Transverse colon (tissue), 4 donors: ENCODE measurements at regions not wholly inside any gene's neighbourhood (a gene's known extent, or its start where the extent isn't known, plus 50 kb on each side); places are given as distances from the start of the nearest gene placed in this dataset.

Experiments
- DNase-seq: peaks from one replicate; pipeline ENCODE4 v3.0.0-alpha.2; 2019
- H3K27ac ChIP-seq, 4 donors: fragments of 200-600 bp; sonication (generic); 2 replicates each; pipeline ENCODE4 v1.5.1; 2016 to 2018; ENCODE audit warnings: inconsistent platforms in 4 of 4
- H3K27me3 ChIP-seq: fragments of 200-600 bp; sonication (generic); 2 replicates; pipeline ENCODE4 v1.5.1; 2017; ENCODE audit warnings: inconsistent platforms
- H3K36me3 ChIP-seq, 4 donors: fragments of 200-600 bp; sonication (generic); 2 replicates each; pipeline ENCODE4 v1.5.1; 2017 to 2019; ENCODE audit warnings: inconsistent platforms in 4 of 4
- H3K4me1 ChIP-seq, 4 donors: fragments of 200-600 bp; sonication (generic); 2 replicates each; pipeline ENCODE4 v1.5.1; 2017 to 2020; ENCODE audit warnings: inconsistent platforms in 4 of 4
- H3K4me3 ChIP-seq, 4 donors: fragments of 200-600 bp; sonication (generic); 1 replicate in 1 of 4; 2 replicates in 3 of 4; pipeline versions ENCODE4 v1.5.1 to v1.6.1; 2017 to 2019; ENCODE audit warnings: inconsistent platforms in 4 of 4
- H3K9me3 ChIP-seq, 2 donors: fragments of 200-600 bp; sonication (generic); 2 replicates each; pipeline ENCODE4 v1.5.1; 2017 to 2019; ENCODE audit warnings: inconsistent platforms in 2 of 2
- CTCF ChIP-seq, 5 experiments: fragments of 200-600 bp in 3 of 5; fragments of 450-650 bp in 2 of 5; sonication (generic) in 3 of 5; IDR thresholded peaks; 1 replicate in 2 of 5; 2 replicates in 3 of 5; pipeline ENCODE4 v1.5.1; 2016 to 2017; ENCODE audit warnings: antibody characterized with exemption in 5 of 5, inconsistent platforms in 3 of 5, mild to moderate bottlenecking in 2 of 5, moderate library complexity in 1 of 5
- EP300 ChIP-seq: sonication (generic); formaldehyde crosslinking; IDR thresholded peaks from one replicate; pipeline ENCODE4 v1.6.1; 2017; ENCODE audit warnings: antibody characterized with exemption, low read depth
- POLR2A ChIP-seq: fragments of 450-650 bp; IDR thresholded peaks from one replicate; pipeline ENCODE4 v1.6.1; 2016; ENCODE audit warnings: antibody characterized with exemption, mild to moderate bottlenecking, moderate library complexity
- POLR2AphosphoS5 ChIP-seq, 3 donors: sonication (generic); formaldehyde crosslinking; IDR thresholded peaks; one replicate each; pipeline ENCODE4 v1.6.1; 2016; ENCODE audit warnings: antibody characterized with exemption in 3 of 3
- WGBS, 2 donors: methylation state at CpG; one replicate each; pipeline ENCODE4 v1.1.5; 2018; ENCODE audit warnings: low coverage in 1 of 2; 5-methylcytosine and 5-hydroxymethylcytosine counted together
- in situ Hi-C, 4 donors: fragments of 200-750 bp; cut with MboI; loops; one replicate each; pipeline versions ENCODE4 v1.15.0 to v1.15.1; 2017; ENCODE audit warnings: low sequenced_read_pairs in 3 of 4, low pct_ligation_motif_present in 1 of 4, low pct_unique_long_range_greater_than_20kb in 1 of 4
- intact Hi-C: fragments of 100-400 bp; cut with DNase I; formaldehyde crosslinking; loops from one replicate; pipeline ENCODE4 v1.15.1; 2023; ENCODE audit warnings: low total_unique reads

DNA sequence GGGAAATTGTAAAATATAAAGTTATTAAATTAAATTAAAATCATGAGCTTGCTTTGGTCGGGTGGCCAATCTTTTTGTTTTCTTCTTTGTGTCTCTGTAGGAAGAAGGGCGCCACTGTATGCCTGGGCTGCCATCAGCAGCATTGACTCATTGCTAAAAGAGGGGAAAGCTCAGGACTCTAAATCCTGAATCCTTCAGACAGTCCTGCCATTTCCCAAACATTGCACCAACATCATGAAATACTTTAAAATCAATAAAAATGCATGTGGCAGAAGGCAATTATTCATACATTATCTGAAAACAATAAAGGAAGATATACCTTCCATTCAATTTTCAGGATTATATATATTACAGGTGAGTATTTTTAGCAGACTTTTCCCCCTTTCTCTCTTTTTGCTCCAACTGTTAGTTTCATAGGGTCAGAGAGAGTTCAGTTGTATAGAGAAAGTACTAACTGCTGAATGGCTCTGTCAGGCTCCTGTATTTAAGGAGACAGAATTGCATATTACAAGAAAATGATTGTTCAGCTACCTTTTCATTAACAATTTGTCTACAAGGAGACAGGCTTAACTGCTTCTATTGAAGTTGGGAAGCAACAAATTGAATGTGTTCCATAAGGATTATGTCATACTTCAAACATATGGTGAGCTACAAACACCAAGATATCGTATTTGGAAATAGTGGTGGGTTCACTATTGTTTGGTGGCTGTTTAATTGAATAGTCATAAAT is 95.7 kb downstream of the ATPSCKMT start:
- Histone ChIP-seq H3K27ac (no peak overlapping the region), H3K9me3 (no peaks in the 10 kb centered on the region), H3K27me3 (no peaks in the 10 kb centered on the region), H3K4me1 (no peaks in the 10 kb centered on the region), H3K36me3 (no peaks in the 10 kb centered on the region), H3K4me3 (no peak overlapping the region)
- intact Hi-C loops (no loop called here), in situ Hi-C loops (no loop called here)
- DNase-seq, result no peak
- 71 to 73% methylated on average over 3 of the region's 3 CpGs for WGBS, 2 donors
- TF ChIP-seq CTCF (IDR thresholded peaks at IDR 0.05) (no peak), POLR2AphosphoS5 (IDR thresholded peaks at IDR 0.05) (no peak), POLR2A (no peak), EP300 (no peak)

DNA sequence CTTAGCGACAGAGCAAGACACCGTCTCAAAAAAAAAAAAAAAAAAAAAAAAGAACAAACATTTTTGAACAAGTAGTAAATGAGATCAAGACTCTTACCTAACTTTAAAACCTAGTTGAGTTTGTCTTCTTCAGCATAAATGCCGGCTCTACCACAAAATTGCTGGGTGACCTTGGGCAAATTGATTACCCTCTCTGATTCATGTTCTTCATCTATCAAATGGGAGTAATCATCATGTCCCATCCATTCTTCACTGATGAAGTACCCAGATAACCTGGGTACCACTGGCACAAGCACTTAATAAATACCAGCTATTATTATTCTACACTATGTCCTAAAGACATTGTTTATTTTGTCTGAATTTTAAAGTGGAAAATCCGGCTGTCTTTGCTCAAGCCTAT is 96.3 kb downstream of the ATPSCKMT start:
- in situ Hi-C loops, result no loop called here
- no peaks in the 10 kb centered on the region for H3K27me3 ChIP-seq
- H3K27ac ChIP-seq, result no peak overlapping the region
- H3K9me3 ChIP-seq, result no peaks in the 10 kb centered on the region
- TF ChIP-seq POLR2AphosphoS5 (IDR thresholded peaks at IDR 0.05), result no peak
- TF ChIP-seq POLR2A, result no peak
- TF ChIP-seq EP300, result no peak
- TF ChIP-seq CTCF (IDR thresholded peaks at IDR 0.05), result no peak
- H3K4me3 ChIP-seq, result no peak overlapping the region
- intact Hi-C loops, result no loop called here
- H3K4me1 ChIP-seq, result no peaks in the 10 kb centered on the region
- WGBS, 2 donors, result 77 to 82% methylated on average over 2 to 4 of the region's 4 CpGs
- no peaks in the 10 kb centered on the region for H3K36me3 ChIP-seq
- DNase-seq, result no peak

DNA sequence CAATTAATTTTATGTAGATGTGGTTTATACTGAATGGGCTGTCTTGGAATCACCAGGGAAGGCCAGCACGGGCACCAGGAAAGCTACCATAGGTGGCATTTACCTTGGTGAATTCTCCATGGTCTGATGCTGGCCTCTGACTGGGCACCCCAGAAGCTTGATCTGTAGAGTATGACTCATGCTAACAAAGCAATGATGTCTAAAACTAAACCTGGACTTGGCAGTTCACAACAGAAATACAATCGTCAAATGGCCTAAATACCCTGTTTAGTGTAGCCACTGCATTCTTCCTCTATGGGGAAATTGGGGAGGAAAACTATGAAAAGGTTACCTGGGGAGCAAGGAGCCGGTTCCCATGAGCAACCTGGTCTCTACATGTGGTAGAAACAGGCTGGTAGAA is 98.0 kb downstream of the ATPSCKMT start:
- DNase-seq, result no peak
- no peak overlapping the region for H3K4me3 ChIP-seq
- no peaks in the 10 kb centered on the region for H3K27me3 ChIP-seq
- H3K27ac ChIP-seq, result no peak overlapping the region
- no peaks in the 10 kb centered on the region for H3K36me3 ChIP-seq
- intact Hi-C loops (no loop called here), in situ Hi-C loops (no loop called here)
- no peaks in the 10 kb centered on the region for H3K9me3 ChIP-seq
- no peaks in the 10 kb centered on the region for H3K4me1 ChIP-seq
- 74 to 75% methylated on average over 3 of the region's 3 CpGs for WGBS, 2 donors
- TF ChIP-seq EP300 (no peak), CTCF (IDR thresholded peaks at IDR 0.05) (no peak), POLR2AphosphoS5 (IDR thresholded peaks at IDR 0.05) (no peak), POLR2A (no peak)

GRCh38 chr5:10149911-10150310 is 99.8 kb downstream of the ATPSCKMT start:
- WGBS, 2 donors, result 76 to 80% methylated on average over 10 to 12 of the region's 12 CpGs
- no peak overlapping the region for H3K4me3 ChIP-seq
- H3K4me1 ChIP-seq, result no peaks in the 10 kb centered on the region
- TF ChIP-seq POLR2AphosphoS5 (IDR thresholded peaks at IDR 0.05), result no peak
- TF ChIP-seq POLR2A, result no peak
- no peak for TF ChIP-seq CTCF (IDR thresholded peaks at IDR 0.05)
- TF ChIP-seq EP300, result no peak
- DNase-seq, result no peak
- intact Hi-C loops (no loop called here), in situ Hi-C loops (no loop called here)
- no peaks in the 10 kb centered on the region for H3K9me3 ChIP-seq
- H3K36me3 ChIP-seq, result no peaks in the 10 kb centered on the region
- no peaks in the 10 kb centered on the region for H3K27me3 ChIP-seq
- H3K27ac ChIP-seq, result no peak overlapping the region
